ENCODE measurements at regions not wholly inside any gene's neighbourhood (a gene's known extent, or its start where the extent isn't known, plus 50 kb on each side); places are given as distances from the start of the nearest gene placed in this dataset.

DNA sequence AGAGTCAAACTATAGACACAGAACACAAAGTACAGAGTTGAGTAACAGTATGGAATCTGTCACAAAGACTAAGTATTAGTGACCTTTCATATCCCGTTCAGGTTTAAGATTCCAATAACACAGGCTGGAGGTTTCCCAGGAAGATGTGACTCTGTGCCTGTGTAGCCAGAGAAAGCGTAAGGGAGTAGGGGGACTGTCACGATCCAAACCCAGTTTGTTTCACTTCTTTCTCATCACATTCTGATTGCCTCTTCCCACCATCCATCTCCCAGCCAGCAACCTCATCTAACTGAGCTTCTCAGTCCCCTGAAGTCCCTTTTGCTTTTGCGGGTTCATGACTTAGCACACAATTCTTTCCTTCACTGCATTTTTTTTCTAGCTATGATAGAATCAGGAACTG lies 76.4 kb upstream of the NPVF start:
- Histone ChIP-seq H2AFZ (ENCODE audit: low read depth, low read length) (no peak overlapping the region), H3K9me3 (ENCODE audit: low read length) (no peaks in the 10 kb centered on the region), H3K36me3 (ENCODE audit: insufficient read depth, low read length) (no peaks in the 10 kb centered on the region), H3K27me3 (ENCODE audit: insufficient read depth, low read depth, low read length) (no peaks in the 10 kb centered on the region), H3K4me2 (ENCODE audit: low read length) (no peak overlapping the region), H3K27ac (ENCODE audit: low read length) (no peak overlapping the region), H3K79me2 (replicated peaks; ENCODE audit: insufficient read depth, low read length) (no peaks in the 10 kb centered on the region), H4K20me1 (ENCODE audit: insufficient read depth) (no peaks in the 10 kb centered on the region), H3K9ac (ENCODE audit: low read length) (no peak overlapping the region), H3K9me2 (ENCODE audit: insufficient read depth, low read length) (no peaks in the 10 kb centered on the region), H3K4me3 (ENCODE audit: low read length) (no peak overlapping the region), H3F3A (ENCODE audit: insufficient read depth, low read length, poor library complexity, severe bottlenecking) (no peaks in the 10 kb centered on the region)
- TF ChIP-seq SMC3 (conservative IDR thresholded peaks at IDR 0.05; ENCODE audit: poor library complexity) = no peak

DNA sequence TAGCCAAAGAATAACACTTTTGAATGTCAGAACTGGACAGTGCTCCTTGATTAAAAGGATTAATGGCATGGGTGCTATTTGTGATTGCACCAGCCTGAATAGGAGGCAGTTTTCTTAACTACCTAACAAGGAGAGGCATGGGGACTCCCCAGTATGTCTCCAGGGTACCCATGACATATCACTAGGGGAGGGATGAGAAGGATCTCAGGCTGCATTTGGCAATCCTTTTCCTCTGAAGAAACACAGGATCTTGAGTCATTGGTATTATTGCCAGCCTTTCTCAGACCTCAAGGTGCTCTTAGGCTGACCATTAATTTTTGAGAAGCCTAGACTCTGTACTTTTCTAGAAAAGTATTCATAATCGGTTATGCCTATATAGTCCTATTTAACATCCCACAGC lies 77.5 kb upstream of the NPVF start:
- Histone ChIP-seq H3K4me3 (ENCODE audit: low read length) (no peak overlapping the region), H3K9me3 (ENCODE audit: low read length) (no peaks in the 10 kb centered on the region), H4K20me1 (ENCODE audit: insufficient read depth) (no peaks in the 10 kb centered on the region), H3F3A (ENCODE audit: insufficient read depth, low read length, poor library complexity, severe bottlenecking) (no peaks in the 10 kb centered on the region), H3K4me2 (ENCODE audit: low read length) (no peak overlapping the region), H3K36me3 (ENCODE audit: insufficient read depth, low read length) (no peaks in the 10 kb centered on the region), H3K27ac (ENCODE audit: low read length) (no peak overlapping the region), H3K9me2 (ENCODE audit: insufficient read depth, low read length) (no peaks in the 10 kb centered on the region), H2AFZ (ENCODE audit: low read depth, low read length) (no peak overlapping the region), H3K79me2 (replicated peaks; ENCODE audit: insufficient read depth, low read length) (no peaks in the 10 kb centered on the region), H3K9ac (ENCODE audit: low read length) (no peak overlapping the region), H3K27me3 (ENCODE audit: insufficient read depth, low read depth, low read length) (no peaks in the 10 kb centered on the region)
- no peak for TF ChIP-seq RAD21 (conservative IDR thresholded peaks at IDR 0.05)
- TF ChIP-seq EZH2 (IDR thresholded peaks at IDR 0.05; ENCODE audit: borderline replicate concordance, insufficient read depth, low read length, poor library complexity, severe bottlenecking) = no peak
- no peak for TF ChIP-seq TAF1 (IDR thresholded peaks at IDR 0.05; ENCODE audit: low read depth)
- TF ChIP-seq, protein P1, sequence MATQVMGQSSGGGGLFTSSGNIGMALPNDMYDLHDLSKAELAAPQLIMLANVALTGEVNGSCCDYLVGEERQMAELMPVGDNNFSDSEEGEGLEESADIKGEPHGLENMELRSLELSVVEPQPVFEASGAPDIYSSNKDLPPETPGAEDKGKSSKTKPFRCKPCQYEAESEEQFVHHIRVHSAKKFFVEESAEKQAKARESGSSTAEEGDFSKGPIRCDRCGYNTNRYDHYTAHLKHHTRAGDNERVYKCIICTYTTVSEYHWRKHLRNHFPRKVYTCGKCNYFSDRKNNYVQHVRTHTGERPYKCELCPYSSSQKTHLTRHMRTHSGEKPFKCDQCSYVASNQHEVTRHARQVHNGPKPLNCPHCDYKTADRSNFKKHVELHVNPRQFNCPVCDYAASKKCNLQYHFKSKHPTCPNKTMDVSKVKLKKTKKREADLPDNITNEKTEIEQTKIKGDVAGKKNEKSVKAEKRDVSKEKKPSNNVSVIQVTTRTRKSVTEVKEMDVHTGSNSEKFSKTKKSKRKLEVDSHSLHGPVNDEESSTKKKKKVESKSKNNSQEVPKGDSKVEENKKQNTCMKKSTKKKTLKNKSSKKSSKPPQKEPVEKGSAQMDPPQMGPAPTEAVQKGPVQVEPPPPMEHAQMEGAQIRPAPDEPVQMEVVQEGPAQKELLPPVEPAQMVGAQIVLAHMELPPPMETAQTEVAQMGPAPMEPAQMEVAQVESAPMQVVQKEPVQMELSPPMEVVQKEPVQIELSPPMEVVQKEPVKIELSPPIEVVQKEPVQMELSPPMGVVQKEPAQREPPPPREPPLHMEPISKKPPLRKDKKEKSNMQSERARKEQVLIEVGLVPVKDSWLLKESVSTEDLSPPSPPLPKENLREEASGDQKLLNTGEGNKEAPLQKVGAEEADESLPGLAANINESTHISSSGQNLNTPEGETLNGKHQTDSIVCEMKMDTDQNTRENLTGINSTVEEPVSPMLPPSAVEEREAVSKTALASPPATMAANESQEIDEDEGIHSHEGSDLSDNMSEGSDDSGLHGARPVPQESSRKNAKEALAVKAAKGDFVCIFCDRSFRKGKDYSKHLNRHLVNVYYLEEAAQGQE (IDR thresholded peaks at IDR 0.05; ENCODE audit: borderline replicate concordance) = no peak
- no peak for TF ChIP-seq SMC3 (conservative IDR thresholded peaks at IDR 0.05; ENCODE audit: poor library complexity)
- TF ChIP-seq MXI1 (conservative IDR thresholded peaks at IDR 0.05; ENCODE audit: poor library complexity, severe bottlenecking) = no peak
- TF ChIP-seq, protein P2, sequence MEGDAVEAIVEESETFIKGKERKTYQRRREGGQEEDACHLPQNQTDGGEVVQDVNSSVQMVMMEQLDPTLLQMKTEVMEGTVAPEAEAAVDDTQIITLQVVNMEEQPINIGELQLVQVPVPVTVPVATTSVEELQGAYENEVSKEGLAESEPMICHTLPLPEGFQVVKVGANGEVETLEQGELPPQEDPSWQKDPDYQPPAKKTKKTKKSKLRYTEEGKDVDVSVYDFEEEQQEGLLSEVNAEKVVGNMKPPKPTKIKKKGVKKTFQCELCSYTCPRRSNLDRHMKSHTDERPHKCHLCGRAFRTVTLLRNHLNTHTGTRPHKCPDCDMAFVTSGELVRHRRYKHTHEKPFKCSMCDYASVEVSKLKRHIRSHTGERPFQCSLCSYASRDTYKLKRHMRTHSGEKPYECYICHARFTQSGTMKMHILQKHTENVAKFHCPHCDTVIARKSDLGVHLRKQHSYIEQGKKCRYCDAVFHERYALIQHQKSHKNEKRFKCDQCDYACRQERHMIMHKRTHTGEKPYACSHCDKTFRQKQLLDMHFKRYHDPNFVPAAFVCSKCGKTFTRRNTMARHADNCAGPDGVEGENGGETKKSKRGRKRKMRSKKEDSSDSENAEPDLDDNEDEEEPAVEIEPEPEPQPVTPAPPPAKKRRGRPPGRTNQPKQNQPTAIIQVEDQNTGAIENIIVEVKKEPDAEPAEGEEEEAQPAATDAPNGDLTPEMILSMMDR (IDR thresholded peaks at IDR 0.05; ENCODE audit: poor library complexity, severe bottlenecking) = no peak
- TF ChIP-seq EP300 (conservative IDR thresholded peaks at IDR 0.05; ENCODE audit: poor library complexity, severe bottlenecking) = no peak
- no peak for TF ChIP-seq POLR2AphosphoS5 (IDR thresholded peaks at IDR 0.05)

DNA sequence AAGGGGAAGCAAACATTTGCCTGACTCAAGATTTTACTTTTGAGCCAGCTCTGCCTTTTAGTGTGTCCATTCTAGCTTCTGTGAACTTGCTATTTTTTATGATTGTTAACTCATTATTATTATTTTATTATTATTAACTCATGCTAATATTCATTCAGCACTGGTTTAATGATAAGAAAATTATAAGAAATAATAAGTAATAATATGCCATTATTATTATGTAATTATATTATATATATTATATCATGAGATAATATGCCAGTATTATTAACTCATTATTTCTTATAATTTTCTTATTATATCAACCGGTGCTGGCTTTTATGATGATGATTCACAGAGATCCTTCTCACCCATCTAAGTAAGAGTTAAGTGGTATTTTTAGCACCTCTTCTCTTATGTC lies 79.3 kb upstream of the NPVF start:
- no peaks in the 10 kb centered on the region for H3K79me2 ChIP-seq (replicated peaks; ENCODE audit: insufficient read depth, low read length)
- no peak overlapping the region for H3K4me3 ChIP-seq (ENCODE audit: low read length)
- no peak overlapping the region for H3K27ac ChIP-seq (ENCODE audit: low read length)
- no peaks in the 10 kb centered on the region for H4K20me1 ChIP-seq (ENCODE audit: insufficient read depth)
- no peaks in the 10 kb centered on the region for H3K9me2 ChIP-seq (ENCODE audit: insufficient read depth, low read length)
- TF ChIP-seq POLR2AphosphoS5 (IDR thresholded peaks at IDR 0.05) (no peak), EZH2 (IDR thresholded peaks at IDR 0.05; ENCODE audit: borderline replicate concordance, insufficient read depth, low read length, poor library complexity, severe bottlenecking) (no peak), EP300 (conservative IDR thresholded peaks at IDR 0.05; ENCODE audit: poor library complexity, severe bottlenecking) (no peak)
- TF ChIP-seq, protein P2 (IDR thresholded peaks at IDR 0.05; ENCODE audit: poor library complexity, severe bottlenecking) = no peak
- TF ChIP-seq, protein P1 (IDR thresholded peaks at IDR 0.05; ENCODE audit: borderline replicate concordance) = no peak
- H3K36me3 ChIP-seq (ENCODE audit: insufficient read depth, low read length) = no peaks in the 10 kb centered on the region
- no peaks in the 10 kb centered on the region for H3K9me3 ChIP-seq (ENCODE audit: low read length)
- no peaks in the 10 kb centered on the region for H3F3A ChIP-seq (ENCODE audit: insufficient read depth, low read length, poor library complexity, severe bottlenecking)
- H3K9ac ChIP-seq (ENCODE audit: low read length) = no peak overlapping the region
- H3K4me2 ChIP-seq (ENCODE audit: low read length) = no peak overlapping the region
- H2AFZ ChIP-seq (ENCODE audit: low read depth, low read length) = no peak overlapping the region
- no peaks in the 10 kb centered on the region for H3K27me3 ChIP-seq (ENCODE audit: insufficient read depth, low read depth, low read length)

All from neural cell (in vitro differentiated cells).